Muscle layer of colon (tissue), 2 donors: ENCODE measurements at regions not wholly inside any gene's neighbourhood (a gene's known extent, or its start where the extent isn't known, plus 50 kb on each side); places are given as distances from the start of the nearest gene placed in this dataset.

ENCODE experiments used
- H3K27ac ChIP-seq: one replicate; pipeline ENCODE4 v1.7.0; 2013; ENCODE audit warnings: low read depth, mild to moderate bottlenecking, low read length, moderate library complexity
- H3K27me3 ChIP-seq, 2 donors: one replicate each; pipeline ENCODE4 v1.7.0; 2013; ENCODE audit warnings: low read length in 2 of 2, mild to moderate bottlenecking in 2 of 2; ENCODE audit not compliant: insufficient read depth in 2 of 2, control insufficient read depth in 1 of 2
- H3K36me3 ChIP-seq: one replicate; pipeline ENCODE4 v1.7.0; 2013; ENCODE audit warnings: mild to moderate bottlenecking, low read length; ENCODE audit not compliant: insufficient read depth
- H3K4me1 ChIP-seq: one replicate; pipeline ENCODE4 v1.7.0; 2013; ENCODE audit warnings: mild to moderate bottlenecking, low read length; ENCODE audit not compliant: insufficient read depth
- H3K4me3 ChIP-seq, 2 donors: one replicate each; pipeline ENCODE4 v1.7.0; 2013; ENCODE audit warnings: low read length in 2 of 2, low read depth in 1 of 2, mild to moderate bottlenecking in 1 of 2, moderate library complexity in 1 of 2
- H3K9ac ChIP-seq: one replicate; pipeline ENCODE4 v1.7.0; 2013; ENCODE audit warnings: low read length
- H3K9me3 ChIP-seq: one replicate; pipeline ENCODE4 v1.7.0; 2013; ENCODE audit warnings: mild to moderate bottlenecking, low read length
- donor health status: abdominal sarcoma.
- donor health status: Adenocarcinoma of cecum.

- Histone ChIP-seq H3K27ac (no peak overlapping the region), H3K9ac (no peak overlapping the region), H3K4me1 (peaks cover 3% of the 10 kb centered on the region), H3K4me3 (no peak overlapping the region), H3K9me3 (no peaks in the 10 kb centered on the region), H3K36me3 (no peaks in the 10 kb centered on the region), H3K27me3 (no peaks in the 10 kb centered on the region)
Observed at GRCh38 chr16:66164581-66165247, 201.8 kb upstream of the CDH5 start.

DNA sequence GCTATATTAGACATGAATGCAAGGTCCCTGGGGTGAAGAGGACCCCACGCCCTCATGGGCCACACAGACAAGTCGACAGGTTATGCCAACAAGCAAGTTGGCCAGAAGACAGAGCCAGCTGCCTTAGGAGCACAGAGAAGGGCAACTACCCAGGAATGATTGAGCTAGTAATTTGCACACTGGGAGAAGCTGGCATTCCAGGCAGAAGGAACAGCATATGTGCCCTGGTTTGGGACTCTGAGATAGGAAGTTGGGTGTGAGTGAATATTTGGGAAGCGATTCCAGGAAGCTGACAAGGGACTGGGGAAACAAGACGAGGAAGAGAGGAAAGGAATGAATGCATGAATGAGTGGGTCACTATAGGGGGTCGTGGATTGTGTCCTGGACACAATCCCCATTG, 203.7 kb upstream of the CDH5 start:
- H3K9me3 ChIP-seq = no peaks in the 10 kb centered on the region
- no peak overlapping the region for H3K4me3 ChIP-seq
- no peaks in the 10 kb centered on the region for H3K27me3 ChIP-seq
- no peak overlapping the region for H3K27ac ChIP-seq
- peaks cover 3% of the 10 kb centered on the region for H3K4me1 ChIP-seq
- H3K36me3 ChIP-seq = no peaks in the 10 kb centered on the region
- H3K9ac ChIP-seq = no peak overlapping the region

DNA sequence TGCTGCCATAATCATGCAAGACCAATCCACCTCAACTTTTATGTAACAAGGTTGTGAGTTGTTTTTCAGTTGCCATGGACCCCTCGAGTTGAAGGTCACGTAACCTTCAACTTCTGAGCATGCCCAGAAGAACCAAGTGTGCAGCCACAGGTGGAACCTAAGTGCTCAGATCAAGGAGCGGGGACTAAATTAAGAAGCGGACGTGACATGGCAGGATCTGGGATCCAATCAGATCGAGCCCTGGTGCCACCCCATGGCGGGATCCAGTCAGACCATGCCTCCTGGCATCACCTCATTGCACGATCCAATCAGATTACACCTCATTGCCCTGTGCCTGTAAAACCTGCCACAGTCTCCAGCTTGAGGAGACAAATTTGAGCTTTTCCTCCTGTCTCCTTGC, 204.5 kb upstream of the CDH5 start:
- H3K4me1 ChIP-seq = peaks cover 3% of the 10 kb centered on the region
- H3K27ac ChIP-seq = no peak overlapping the region
- H3K9me3 ChIP-seq = no peaks in the 10 kb centered on the region
- H3K9ac ChIP-seq = no peak overlapping the region
- no peaks in the 10 kb centered on the region for H3K27me3 ChIP-seq
- no peaks in the 10 kb centered on the region for H3K36me3 ChIP-seq
- H3K4me3 ChIP-seq = no peak overlapping the region

GRCh38 chr16:66161269-66161668, 205.2 kb upstream of the CDH5 start:
- Histone ChIP-seq H3K9ac (no peak overlapping the region), H3K36me3 (no peaks in the 10 kb centered on the region), H3K27me3 (no peaks in the 10 kb centered on the region), H3K4me1 (peaks cover 3% of the 10 kb centered on the region), H3K27ac (no peak overlapping the region), H3K4me3 (no peak overlapping the region), H3K9me3 (no peaks in the 10 kb centered on the region)

DNA sequence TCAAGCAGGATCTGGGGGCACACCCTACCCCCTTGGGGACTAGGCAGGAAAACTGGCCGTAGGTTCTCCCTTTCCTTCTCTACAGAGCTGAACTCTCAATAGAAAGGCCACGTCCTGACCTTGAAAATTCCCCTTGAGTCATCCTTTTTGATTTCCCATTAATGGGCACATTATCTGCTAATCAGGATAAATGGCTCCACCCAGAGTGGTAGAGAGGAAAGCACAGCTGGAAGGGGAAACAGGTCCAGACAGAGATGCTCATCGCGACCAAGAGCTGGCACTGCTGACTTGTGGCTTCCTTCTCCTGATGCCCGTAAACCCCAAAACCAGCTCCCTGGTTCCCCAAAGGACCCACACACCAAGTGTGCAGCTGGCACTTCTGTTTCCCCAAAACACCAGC, 206.5 kb upstream of the CDH5 start:
- Histone ChIP-seq H3K27me3 (no peaks in the 10 kb centered on the region), H3K9ac (no peak overlapping the region), H3K36me3 (no peaks in the 10 kb centered on the region), H3K4me3 (no peak overlapping the region), H3K27ac (no peak overlapping the region), H3K4me1 (peaks cover 3% of the 10 kb centered on the region), H3K9me3 (no peaks in the 10 kb centered on the region)

DNA sequence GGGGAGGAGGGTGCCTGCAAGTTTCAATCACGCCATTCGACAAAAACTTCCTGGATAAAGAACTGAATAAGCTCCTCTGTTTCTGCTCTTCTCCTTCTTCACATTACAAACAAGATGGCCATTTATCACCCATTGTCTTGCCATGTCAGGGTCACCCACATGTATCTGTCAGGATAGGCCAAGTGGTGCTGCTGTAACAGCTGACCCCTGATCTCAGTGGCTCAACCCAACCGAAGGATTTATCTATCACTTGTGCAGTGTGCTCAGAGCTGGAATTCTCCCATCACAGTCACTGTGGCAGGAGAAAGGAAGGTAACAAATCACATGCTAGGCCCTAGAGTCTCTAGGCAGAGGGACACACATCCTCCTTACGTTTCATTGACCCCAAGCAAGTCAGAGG, 210.0 kb upstream of the CDH5 start:
- no peaks in the 10 kb centered on the region for H3K9me3 ChIP-seq
- H3K36me3 ChIP-seq = no peaks in the 10 kb centered on the region
- no peak overlapping the region for H3K4me3 ChIP-seq
- H3K4me1 ChIP-seq = peaks cover under 1% of the 10 kb centered on the region
- H3K27ac ChIP-seq = no peak overlapping the region
- H3K27me3 ChIP-seq = no peaks in the 10 kb centered on the region
- H3K9ac ChIP-seq = no peak overlapping the region

DNA sequence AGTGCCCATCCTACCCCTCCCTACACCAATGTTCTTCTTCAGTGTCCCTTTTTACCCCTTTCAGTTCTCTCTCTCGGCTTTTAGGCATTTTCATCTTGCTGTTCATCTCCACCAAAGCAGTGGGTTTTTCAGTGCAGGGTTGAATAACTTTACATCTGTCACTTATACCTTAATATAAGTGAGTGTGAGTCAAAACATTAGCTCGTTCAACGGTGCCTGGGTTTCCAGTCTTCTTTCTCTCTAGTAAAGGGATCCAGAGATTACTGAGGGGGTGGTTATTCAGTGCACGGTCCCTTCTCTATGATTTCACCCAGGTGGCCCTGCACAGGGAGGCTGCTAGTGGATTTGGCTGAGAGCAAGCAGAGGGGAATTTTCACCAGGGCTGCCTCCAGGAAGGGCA, 210.6 kb upstream of the CDH5 start:
- H3K9me3 ChIP-seq = no peaks in the 10 kb centered on the region

DNA sequence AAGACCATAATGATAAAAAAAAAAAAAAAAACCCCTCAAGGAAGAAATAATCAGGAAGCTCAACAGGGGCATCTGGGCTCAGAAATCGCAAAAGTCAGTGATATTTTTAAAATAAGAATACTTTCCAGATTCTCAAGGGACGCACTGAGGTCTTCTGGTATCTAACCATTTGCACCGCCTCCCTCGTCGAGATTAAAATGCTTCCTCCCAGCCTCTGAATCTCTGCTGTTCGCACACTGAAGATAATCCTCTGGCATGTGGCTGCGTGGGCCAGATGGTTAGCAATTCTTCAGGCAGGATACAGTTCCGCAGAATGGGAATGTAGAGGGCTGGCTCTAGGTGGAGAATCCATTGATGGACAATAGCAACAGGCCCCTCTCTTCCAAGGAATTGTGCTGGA, 211.7 kb upstream of the CDH5 start:
- no peak overlapping the region for H3K27ac ChIP-seq
- no peaks in the 10 kb centered on the region for H3K36me3 ChIP-seq
- no peak overlapping the region for H3K9ac ChIP-seq
- H3K27me3 ChIP-seq = no peaks in the 10 kb centered on the region
- H3K9me3 ChIP-seq = no peaks in the 10 kb centered on the region
- no peaks in the 10 kb centered on the region for H3K4me1 ChIP-seq
- no peak overlapping the region for H3K4me3 ChIP-seq

More for the DNA sequence above, 210.6 kb upstream of the CDH5 start:
- Histone ChIP-seq H3K36me3 (no peaks in the 10 kb centered on the region), H3K4me1 (no peaks in the 10 kb centered on the region), H3K9ac (no peak overlapping the region), H3K27ac (no peak overlapping the region), H3K4me3 (no peak overlapping the region), H3K27me3 (no peaks in the 10 kb centered on the region)

DNA sequence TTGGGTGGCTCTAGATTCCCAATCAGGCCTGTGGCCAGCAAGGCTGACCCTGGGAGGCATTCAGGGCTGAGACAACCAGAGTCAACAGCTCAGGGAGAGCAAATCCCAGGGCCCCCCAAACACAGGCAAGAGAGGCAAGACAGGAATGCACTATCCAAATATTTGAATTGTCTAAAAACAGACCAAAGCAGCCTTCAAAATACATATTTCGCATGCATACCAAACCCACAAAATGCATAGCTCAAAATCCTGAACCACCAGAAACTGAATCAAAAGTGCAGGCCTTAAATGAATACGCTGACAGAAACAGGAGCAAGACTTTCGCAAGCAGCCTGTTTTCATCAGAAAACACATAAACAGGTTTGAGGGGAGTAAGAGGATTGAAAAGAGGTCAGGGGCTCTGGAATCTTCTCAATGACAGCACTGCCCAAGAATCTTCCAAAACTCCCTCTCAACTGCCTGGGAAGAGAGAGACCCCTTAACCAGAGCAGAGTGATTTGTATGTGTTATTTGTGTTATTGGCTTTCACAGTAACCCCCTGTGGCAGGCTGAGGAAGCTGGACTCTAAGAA, 213.6 kb upstream of the CDH5 start:
- Histone ChIP-seq H3K4me1 (no peaks in the 10 kb centered on the region), H3K4me3 (no peak overlapping the region), H3K27ac (no peak overlapping the region), H3K27me3 (no peaks in the 10 kb centered on the region), H3K9ac (no peak overlapping the region), H3K9me3 (no peaks in the 10 kb centered on the region), H3K36me3 (no peaks in the 10 kb centered on the region)

DNA sequence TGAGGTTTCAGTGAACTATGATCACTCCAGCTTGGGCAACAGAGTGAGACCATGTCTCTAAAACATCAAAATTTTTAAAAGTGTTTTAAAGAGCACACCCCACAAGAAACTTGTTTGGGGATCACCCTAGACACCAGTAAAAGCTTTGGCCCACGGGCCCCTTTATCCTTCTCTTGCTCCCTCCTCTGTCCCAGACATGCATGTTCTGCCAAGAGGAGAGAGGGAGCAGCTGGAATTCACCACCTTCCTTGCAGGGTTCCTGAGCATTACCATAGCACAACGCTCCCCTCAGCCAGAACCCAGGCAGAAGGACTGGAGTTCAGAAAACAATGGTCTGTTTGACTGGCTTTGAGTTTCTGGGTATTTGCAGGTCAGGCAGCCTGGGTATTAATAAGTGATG, 214.3 kb upstream of the CDH5 start:
- Histone ChIP-seq H3K27ac (no peak overlapping the region), H3K27me3 (no peaks in the 10 kb centered on the region), H3K9me3 (no peaks in the 10 kb centered on the region), H3K4me3 (no peak overlapping the region), H3K4me1 (no peaks in the 10 kb centered on the region), H3K36me3 (no peaks in the 10 kb centered on the region), H3K9ac (no peak overlapping the region)

DNA sequence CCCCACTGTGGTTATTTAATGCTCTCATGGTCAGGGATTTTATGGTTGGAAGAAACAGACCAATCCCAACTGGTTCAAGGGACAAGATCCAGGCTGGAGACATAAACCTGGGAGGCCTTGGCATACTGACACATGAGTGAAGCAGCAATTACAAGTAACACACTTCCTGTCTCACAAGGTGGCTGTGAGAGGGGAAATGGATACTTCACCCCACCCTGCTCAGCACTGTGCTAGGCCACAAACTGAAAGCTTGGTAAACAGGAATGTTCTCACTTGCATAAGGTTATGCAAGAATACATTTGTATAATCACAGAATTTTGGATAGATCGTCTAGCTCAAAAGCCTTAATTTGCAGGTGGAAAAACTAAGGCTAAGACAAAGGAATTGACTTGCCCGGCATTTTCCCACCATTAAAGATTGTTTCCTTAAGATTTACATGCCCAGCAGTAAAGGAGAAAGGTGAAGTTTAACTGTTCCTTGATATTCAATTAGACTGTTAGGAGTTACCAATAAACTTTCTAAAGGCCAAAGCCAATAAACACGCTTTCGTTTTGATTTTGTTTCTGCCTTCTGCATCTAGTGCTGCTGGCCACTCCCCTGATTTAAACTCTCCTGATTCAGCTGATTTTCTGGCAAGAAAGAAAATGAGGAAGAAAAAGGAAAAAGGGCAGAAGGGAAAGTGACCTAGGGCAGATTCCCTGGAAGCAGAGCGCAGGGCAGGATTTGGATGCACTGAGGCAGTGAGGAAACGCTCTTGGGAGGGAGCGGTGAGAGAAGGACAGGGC, 215.6 kb upstream of the CDH5 start:
- Histone ChIP-seq H3K9me3 (no peaks in the 10 kb centered on the region), H3K36me3 (no peaks in the 10 kb centered on the region), H3K27ac (no peak overlapping the region), H3K4me1 (no peaks in the 10 kb centered on the region), H3K27me3 (no peaks in the 10 kb centered on the region), H3K4me3 (no peak overlapping the region), H3K9ac (no peak overlapping the region)
